WTC11 (cell line): ENCODE measurements at regions not wholly inside any gene's neighbourhood (a gene's known extent, or its start where the extent isn't known, plus 50 kb on each side); places are given as distances from the start of the nearest gene placed in this dataset.

ENCODE experiments used
- ATAC-seq: fragments of 200-7000 bp; cut with Tn5 transposase; 2 replicates; pipeline ENCODE4 v1.10.0; 2021; ENCODE audit warnings: mild to moderate bottlenecking, moderate library complexity
- CTCF ChIA-PET: fragments of 300-600 bp; sonication (Branson Sonifier 250); formaldehyde crosslinking; loops from one replicate; lab custom pipeline; 2021; ENCODE audit warnings: antibody characterized with exemption; lab: Charles Lee
- POLR2A ChIA-PET: fragments of 350-600 bp; sonication (Branson Sonifier 250); formaldehyde crosslinking; loops from one replicate; lab custom pipeline; 2021; ENCODE audit warnings: antibody characterized with exemption; lab: Charles Lee
- DNase-seq: peaks from one replicate; pipeline ENCODE4 v3.0.0; 2021; ENCODE audit warnings: low spot score
- H3K27ac Mint-ChIP-seq: 2 replicates; pipeline ENCODE4 v1.8.0; 2021; ENCODE audit warnings: mixed read lengths
- H3K27me3 Mint-ChIP-seq: 2 replicates; pipeline ENCODE4 v1.8.0; 2021; ENCODE audit warnings: low read depth, mild to moderate bottlenecking, moderate library complexity, mixed read lengths
- H3K36me3 Mint-ChIP-seq: 2 replicates; pipeline ENCODE4 v1.8.0; 2021; ENCODE audit warnings: mixed read lengths
- H3K4me1 Mint-ChIP-seq: 2 replicates; pipeline ENCODE4 v1.8.0; 2022; ENCODE audit warnings: mixed read lengths
- H3K4me3 Mint-ChIP-seq: 2 replicates; pipeline ENCODE4 v1.8.0; 2021; ENCODE audit warnings: mild to moderate bottlenecking, moderate library complexity, mixed read lengths
- H3K9me3 Mint-ChIP-seq: 2 replicates; pipeline ENCODE4 v1.8.0; 2021; ENCODE audit warnings: mixed read lengths
- FOXK1 ChIP-seq: sonication (generic); formaldehyde crosslinking; IDR thresholded peaks from 2 replicates; pipeline ENCODE4 v1.8.0; 2022; ENCODE audit warnings: mild to moderate bottlenecking, moderate library complexity, missing genetic modification reagents
- HMGA2 ChIP-seq: fragments of 250-450 bp; sonication (Bioruptor Pico); IDR thresholded peaks from 2 replicates; pipeline ENCODE4 v1.4.0; 2021; ENCODE audit warnings: mild to moderate bottlenecking, moderate library complexity
- JAZF1 ChIP-seq: fragments of 250-450 bp; sonication (Bioruptor Pico); IDR thresholded peaks from 2 replicates; pipeline ENCODE4 v1.9.0; 2021; ENCODE audit warnings: moderate library complexity, mild to moderate bottlenecking, inconsistent platforms
- NFATC4 ChIP-seq: fragments of 250-450 bp; sonication (Bioruptor Pico); IDR thresholded peaks from 2 replicates; pipeline ENCODE4 v1.9.0; 2021; ENCODE audit warnings: mild to moderate bottlenecking
- NFE2L1 ChIP-seq: sonication (generic); formaldehyde crosslinking; IDR thresholded peaks from 2 replicates; pipeline ENCODE4 v1.8.1; 2023; ENCODE audit warnings: missing genetic modification reagents
- NFYB ChIP-seq: sonication (generic); formaldehyde crosslinking; conservative IDR thresholded peaks from 2 replicates; pipeline ENCODE4 v1.8.0; 2022; ENCODE audit warnings: low read depth, missing genetic modification reagents
- NR1H2 ChIP-seq: sonication (generic); formaldehyde crosslinking; IDR thresholded peaks from 2 replicates; pipeline ENCODE4 v1.9.0; 2021; ENCODE audit warnings: mild to moderate bottlenecking, moderate library complexity, missing genetic modification reagents
- NR2C2 ChIP-seq: sonication (generic); formaldehyde crosslinking; IDR thresholded peaks from 2 replicates; pipeline ENCODE4 v1.8.0; 2022; ENCODE audit warnings: mild to moderate bottlenecking, missing genetic modification reagents
- RORB ChIP-seq: fragments of 250-450 bp; sonication (Bioruptor Pico); IDR thresholded peaks from 2 replicates; pipeline ENCODE4 v1.9.0; 2021; ENCODE audit warnings: mild to moderate bottlenecking
- TP53 ChIP-seq: sonication (generic); formaldehyde crosslinking; IDR thresholded peaks from 2 replicates; pipeline ENCODE4 v1.8.1; 2023; ENCODE audit warnings: mild to moderate bottlenecking, missing genetic modification reagents
- ZNF317 ChIP-seq: sonication (generic); formaldehyde crosslinking; IDR thresholded peaks from 2 replicates; pipeline ENCODE4 v1.8.1; 2023; ENCODE audit warnings: low read depth, mild to moderate bottlenecking, moderate library complexity, missing genetic modification reagents, borderline replicate concordance
- ZNF671 ChIP-seq: fragments of 250-450 bp; sonication (Bioruptor Pico); IDR thresholded peaks from 2 replicates; pipeline ENCODE4 v1.8.0; 2021; ENCODE audit warnings: mild to moderate bottlenecking
- TF ChIP-seq, protein P1 (sequence below): sonication (generic); formaldehyde crosslinking; IDR thresholded peaks from 2 replicates; pipeline ENCODE4 v1.8.1; 2023; ENCODE audit warnings: mild to moderate bottlenecking, missing genetic modification reagents, borderline replicate concordance
- TF ChIP-seq, protein P2 (sequence below): sonication (generic); formaldehyde crosslinking; IDR thresholded peaks from 2 replicates; pipeline ENCODE4 v1.8.0; 2022; ENCODE audit warnings: mild to moderate bottlenecking, missing genetic modification reagents
- TF ChIP-seq, protein P3 (sequence below): sonication (generic); formaldehyde crosslinking; IDR thresholded peaks from 2 replicates; pipeline ENCODE4 v1.8.1; 2022; ENCODE audit warnings: low read depth, missing genetic modification reagents, borderline replicate concordance
- TF ChIP-seq, protein P4 (sequence below): sonication (generic); formaldehyde crosslinking; IDR thresholded peaks from 2 replicates; pipeline ENCODE4 v1.8.1; 2022; ENCODE audit warnings: mild to moderate bottlenecking, missing genetic modification reagents, moderate library complexity, borderline replicate concordance
- TF ChIP-seq, protein P5 (sequence below): fragments of 250-450 bp; sonication (Bioruptor Pico); IDR thresholded peaks from 2 replicates; pipeline ENCODE4 v1.9.0; 2021; ENCODE audit warnings: mild to moderate bottlenecking
- TF ChIP-seq, protein P6 (sequence below): sonication (generic); formaldehyde crosslinking; IDR thresholded peaks from 2 replicates; pipeline ENCODE4 v1.8.1; 2023; ENCODE audit warnings: mild to moderate bottlenecking, missing genetic modification reagents, moderate library complexity
- TF ChIP-seq, protein P7 (sequence below): sonication (generic); formaldehyde crosslinking; IDR thresholded peaks from 2 replicates; pipeline ENCODE4 v1.8.0; 2022; ENCODE audit warnings: mild to moderate bottlenecking, missing genetic modification reagents
- TF ChIP-seq, protein P8 (sequence below): sonication (generic); formaldehyde crosslinking; conservative IDR thresholded peaks from 2 replicates; pipeline ENCODE4 v1.8.1; 2023; ENCODE audit warnings: mild to moderate bottlenecking, low read depth, missing genetic modification reagents, moderate library complexity

DNA sequence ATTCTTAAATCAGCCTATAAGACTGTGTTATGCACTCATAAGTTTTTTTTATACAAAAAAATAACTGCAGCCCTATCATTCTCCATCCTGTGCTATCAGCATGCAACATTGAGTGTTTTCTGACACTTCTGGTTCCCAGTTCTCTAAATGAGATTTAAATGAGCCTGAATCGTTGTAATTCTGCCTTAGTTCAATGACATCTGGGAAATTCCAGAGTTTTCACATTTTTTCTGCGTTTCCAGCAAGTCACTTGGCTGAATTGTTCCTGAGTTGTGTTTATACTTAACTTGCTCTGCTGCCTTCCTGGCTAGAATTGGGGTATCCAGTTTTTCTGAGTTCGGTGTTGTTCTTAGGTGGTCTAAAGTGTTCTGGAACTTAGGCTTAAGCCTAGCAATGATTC is 636.1 kb upstream of the FZD8 start:
- peaks cover 27% of the 10 kb centered on the region for H3K9me3 Mint-ChIP-seq
- TF ChIP-seq, protein P1, sequence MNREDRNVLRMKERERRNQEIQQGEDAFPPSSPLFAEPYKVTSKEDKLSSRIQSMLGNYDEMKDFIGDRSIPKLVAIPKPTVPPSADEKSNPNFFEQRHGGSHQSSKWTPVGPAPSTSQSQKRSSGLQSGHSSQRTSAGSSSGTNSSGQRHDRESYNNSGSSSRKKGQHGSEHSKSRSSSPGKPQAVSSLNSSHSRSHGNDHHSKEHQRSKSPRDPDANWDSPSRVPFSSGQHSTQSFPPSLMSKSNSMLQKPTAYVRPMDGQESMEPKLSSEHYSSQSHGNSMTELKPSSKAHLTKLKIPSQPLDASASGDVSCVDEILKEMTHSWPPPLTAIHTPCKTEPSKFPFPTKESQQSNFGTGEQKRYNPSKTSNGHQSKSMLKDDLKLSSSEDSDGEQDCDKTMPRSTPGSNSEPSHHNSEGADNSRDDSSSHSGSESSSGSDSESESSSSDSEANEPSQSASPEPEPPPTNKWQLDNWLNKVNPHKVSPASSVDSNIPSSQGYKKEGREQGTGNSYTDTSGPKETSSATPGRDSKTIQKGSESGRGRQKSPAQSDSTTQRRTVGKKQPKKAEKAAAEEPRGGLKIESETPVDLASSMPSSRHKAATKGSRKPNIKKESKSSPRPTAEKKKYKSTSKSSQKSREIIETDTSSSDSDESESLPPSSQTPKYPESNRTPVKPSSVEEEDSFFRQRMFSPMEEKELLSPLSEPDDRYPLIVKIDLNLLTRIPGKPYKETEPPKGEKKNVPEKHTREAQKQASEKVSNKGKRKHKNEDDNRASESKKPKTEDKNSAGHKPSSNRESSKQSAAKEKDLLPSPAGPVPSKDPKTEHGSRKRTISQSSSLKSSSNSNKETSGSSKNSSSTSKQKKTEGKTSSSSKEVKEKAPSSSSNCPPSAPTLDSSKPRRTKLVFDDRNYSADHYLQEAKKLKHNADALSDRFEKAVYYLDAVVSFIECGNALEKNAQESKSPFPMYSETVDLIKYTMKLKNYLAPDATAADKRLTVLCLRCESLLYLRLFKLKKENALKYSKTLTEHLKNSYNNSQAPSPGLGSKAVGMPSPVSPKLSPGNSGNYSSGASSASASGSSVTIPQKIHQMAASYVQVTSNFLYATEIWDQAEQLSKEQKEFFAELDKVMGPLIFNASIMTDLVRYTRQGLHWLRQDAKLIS (CRISPR knock-in tag), result no peak
- no peak for TF ChIP-seq NFE2L1 (CRISPR knock-in tag)
- TF ChIP-seq, protein P2, sequence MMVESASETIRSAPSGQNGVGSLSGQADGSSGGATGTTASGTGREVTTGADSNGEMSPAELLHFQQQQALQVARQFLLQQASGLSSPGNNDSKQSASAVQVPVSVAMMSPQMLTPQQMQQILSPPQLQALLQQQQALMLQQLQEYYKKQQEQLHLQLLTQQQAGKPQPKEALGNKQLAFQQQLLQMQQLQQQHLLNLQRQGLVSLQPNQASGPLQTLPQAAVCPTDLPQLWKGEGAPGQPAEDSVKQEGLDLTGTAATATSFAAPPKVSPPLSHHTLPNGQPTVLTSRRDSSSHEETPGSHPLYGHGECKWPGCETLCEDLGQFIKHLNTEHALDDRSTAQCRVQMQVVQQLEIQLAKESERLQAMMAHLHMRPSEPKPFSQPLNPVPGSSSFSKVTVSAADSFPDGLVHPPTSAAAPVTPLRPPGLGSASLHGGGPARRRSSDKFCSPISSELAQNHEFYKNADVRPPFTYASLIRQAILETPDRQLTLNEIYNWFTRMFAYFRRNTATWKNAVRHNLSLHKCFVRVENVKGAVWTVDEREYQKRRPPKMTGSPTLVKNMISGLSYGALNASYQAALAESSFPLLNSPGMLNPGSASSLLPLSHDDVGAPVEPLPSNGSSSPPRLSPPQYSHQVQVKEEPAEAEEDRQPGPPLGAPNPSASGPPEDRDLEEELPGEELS (CRISPR knock-in tag), result no peak
- TF ChIP-seq ZNF671 (CRISPR knock-in tag), result no peak
- TF ChIP-seq FOXK1, result no peak
- CTCF ChIA-PET, result no interaction called here
- 0 out of 2 replicates have a peak, but pooled peaks cover 4% of the 10 kb centered on the region for H3K4me1 Mint-ChIP-seq
- ATAC-seq, result no peak
- H3K4me3 Mint-ChIP-seq, result no peak overlapping the region
- POLR2A ChIA-PET, result no interaction called here
- DNase-seq, result no peak
- H3K27me3 Mint-ChIP-seq, result no peaks in the 10 kb centered on the region
- H3K27ac Mint-ChIP-seq, result no peak overlapping the region
- H3K36me3 Mint-ChIP-seq, result peaks cover 12% of the 10 kb centered on the region

DNA sequence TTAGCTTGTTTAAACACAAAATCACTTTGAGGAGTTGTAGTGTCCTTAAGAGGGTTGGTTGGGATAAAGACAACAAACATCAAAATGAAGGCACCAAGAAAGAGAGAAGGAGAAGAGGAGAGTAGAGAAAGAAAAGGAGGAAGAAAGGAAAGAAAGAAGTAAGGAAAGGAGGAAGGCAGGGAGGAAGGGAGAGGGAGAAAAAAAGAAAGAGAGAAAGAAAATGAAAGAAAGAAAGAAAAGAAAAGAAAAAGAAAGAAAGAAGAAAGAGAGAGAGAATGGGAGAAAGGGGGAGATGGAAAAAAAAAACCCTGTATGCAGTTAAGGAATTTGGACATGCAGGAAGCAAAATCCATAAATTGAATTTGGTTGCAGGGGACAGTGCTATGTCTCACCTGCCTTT is 635.4 kb upstream of the FZD8 start:
- Mint-ChIP-seq H3K4me3 (no peak overlapping the region), H3K36me3 (peaks cover 12% of the 10 kb centered on the region), H3K9me3 (peaks cover 25% of the 10 kb centered on the region), H3K27ac (no peak overlapping the region), H3K4me1 (0 out of 2 replicates have a peak, but pooled peaks cover 4% of the 10 kb centered on the region), H3K27me3 (no peaks in the 10 kb centered on the region)
- ATAC-seq, result no peak
- no peak for DNase-seq
- POLR2A ChIA-PET, result no interaction called here
- CTCF ChIA-PET, result no interaction called here
- TF ChIP-seq, protein P3, sequence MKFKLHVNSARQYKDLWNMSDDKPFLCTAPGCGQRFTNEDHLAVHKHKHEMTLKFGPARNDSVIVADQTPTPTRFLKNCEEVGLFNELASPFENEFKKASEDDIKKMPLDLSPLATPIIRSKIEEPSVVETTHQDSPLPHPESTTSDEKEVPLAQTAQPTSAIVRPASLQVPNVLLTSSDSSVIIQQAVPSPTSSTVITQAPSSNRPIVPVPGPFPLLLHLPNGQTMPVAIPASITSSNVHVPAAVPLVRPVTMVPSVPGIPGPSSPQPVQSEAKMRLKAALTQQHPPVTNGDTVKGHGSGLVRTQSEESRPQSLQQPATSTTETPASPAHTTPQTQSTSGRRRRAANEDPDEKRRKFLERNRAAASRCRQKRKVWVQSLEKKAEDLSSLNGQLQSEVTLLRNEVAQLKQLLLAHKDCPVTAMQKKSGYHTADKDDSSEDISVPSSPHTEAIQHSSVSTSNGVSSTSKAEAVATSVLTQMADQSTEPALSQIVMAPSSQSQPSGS (CRISPR knock-in tag), result no peak
- no peak for TF ChIP-seq NR2C2 (CRISPR knock-in tag)
- TF ChIP-seq, protein P4, sequence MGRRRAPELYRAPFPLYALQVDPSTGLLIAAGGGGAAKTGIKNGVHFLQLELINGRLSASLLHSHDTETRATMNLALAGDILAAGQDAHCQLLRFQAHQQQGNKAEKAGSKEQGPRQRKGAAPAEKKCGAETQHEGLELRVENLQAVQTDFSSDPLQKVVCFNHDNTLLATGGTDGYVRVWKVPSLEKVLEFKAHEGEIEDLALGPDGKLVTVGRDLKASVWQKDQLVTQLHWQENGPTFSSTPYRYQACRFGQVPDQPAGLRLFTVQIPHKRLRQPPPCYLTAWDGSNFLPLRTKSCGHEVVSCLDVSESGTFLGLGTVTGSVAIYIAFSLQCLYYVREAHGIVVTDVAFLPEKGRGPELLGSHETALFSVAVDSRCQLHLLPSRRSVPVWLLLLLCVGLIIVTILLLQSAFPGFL (CRISPR knock-in tag), result no peak
- TF ChIP-seq, protein P5, sequence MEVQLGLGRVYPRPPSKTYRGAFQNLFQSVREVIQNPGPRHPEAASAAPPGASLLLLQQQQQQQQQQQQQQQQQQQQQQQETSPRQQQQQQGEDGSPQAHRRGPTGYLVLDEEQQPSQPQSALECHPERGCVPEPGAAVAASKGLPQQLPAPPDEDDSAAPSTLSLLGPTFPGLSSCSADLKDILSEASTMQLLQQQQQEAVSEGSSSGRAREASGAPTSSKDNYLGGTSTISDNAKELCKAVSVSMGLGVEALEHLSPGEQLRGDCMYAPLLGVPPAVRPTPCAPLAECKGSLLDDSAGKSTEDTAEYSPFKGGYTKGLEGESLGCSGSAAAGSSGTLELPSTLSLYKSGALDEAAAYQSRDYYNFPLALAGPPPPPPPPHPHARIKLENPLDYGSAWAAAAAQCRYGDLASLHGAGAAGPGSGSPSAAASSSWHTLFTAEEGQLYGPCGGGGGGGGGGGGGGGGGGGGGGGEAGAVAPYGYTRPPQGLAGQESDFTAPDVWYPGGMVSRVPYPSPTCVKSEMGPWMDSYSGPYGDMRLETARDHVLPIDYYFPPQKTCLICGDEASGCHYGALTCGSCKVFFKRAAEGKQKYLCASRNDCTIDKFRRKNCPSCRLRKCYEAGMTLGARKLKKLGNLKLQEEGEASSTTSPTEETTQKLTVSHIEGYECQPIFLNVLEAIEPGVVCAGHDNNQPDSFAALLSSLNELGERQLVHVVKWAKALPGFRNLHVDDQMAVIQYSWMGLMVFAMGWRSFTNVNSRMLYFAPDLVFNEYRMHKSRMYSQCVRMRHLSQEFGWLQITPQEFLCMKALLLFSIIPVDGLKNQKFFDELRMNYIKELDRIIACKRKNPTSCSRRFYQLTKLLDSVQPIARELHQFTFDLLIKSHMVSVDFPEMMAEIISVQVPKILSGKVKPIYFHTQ (CRISPR knock-in tag), result no peak
- TF ChIP-seq, protein P6, sequence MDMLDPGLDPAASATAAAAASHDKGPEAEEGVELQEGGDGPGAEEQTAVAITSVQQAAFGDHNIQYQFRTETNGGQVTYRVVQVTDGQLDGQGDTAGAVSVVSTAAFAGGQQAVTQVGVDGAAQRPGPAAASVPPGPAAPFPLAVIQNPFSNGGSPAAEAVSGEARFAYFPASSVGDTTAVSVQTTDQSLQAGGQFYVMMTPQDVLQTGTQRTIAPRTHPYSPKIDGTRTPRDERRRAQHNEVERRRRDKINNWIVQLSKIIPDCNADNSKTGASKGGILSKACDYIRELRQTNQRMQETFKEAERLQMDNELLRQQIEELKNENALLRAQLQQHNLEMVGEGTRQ (CRISPR knock-in tag), result no peak
- TF ChIP-seq JAZF1 (CRISPR knock-in tag), result no peak
- TF ChIP-seq HMGA2 (CRISPR knock-in tag), result no peak
- no peak for TF ChIP-seq RORB (CRISPR knock-in tag)
- no peak for TF ChIP-seq NFATC4 (CRISPR knock-in tag)
- TF ChIP-seq ZNF317 (CRISPR knock-in tag), result no peak
- no peak for TF ChIP-seq TP53 (CRISPR knock-in tag)
- TF ChIP-seq, protein P7, sequence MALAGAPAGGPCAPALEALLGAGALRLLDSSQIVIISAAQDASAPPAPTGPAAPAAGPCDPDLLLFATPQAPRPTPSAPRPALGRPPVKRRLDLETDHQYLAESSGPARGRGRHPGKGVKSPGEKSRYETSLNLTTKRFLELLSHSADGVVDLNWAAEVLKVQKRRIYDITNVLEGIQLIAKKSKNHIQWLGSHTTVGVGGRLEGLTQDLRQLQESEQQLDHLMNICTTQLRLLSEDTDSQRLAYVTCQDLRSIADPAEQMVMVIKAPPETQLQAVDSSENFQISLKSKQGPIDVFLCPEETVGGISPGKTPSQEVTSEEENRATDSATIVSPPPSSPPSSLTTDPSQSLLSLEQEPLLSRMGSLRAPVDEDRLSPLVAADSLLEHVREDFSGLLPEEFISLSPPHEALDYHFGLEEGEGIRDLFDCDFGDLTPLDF (CRISPR knock-in tag), result no peak
- TF ChIP-seq, protein P8, sequence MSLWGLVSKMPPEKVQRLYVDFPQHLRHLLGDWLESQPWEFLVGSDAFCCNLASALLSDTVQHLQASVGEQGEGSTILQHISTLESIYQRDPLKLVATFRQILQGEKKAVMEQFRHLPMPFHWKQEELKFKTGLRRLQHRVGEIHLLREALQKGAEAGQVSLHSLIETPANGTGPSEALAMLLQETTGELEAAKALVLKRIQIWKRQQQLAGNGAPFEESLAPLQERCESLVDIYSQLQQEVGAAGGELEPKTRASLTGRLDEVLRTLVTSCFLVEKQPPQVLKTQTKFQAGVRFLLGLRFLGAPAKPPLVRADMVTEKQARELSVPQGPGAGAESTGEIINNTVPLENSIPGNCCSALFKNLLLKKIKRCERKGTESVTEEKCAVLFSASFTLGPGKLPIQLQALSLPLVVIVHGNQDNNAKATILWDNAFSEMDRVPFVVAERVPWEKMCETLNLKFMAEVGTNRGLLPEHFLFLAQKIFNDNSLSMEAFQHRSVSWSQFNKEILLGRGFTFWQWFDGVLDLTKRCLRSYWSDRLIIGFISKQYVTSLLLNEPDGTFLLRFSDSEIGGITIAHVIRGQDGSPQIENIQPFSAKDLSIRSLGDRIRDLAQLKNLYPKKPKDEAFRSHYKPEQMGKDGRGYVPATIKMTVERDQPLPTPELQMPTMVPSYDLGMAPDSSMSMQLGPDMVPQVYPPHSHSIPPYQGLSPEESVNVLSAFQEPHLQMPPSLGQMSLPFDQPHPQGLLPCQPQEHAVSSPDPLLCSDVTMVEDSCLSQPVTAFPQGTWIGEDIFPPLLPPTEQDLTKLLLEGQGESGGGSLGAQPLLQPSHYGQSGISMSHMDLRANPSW, result no peak
- TF ChIP-seq NFYB, result no peak
- no peak for TF ChIP-seq NR1H2
